Stimulated activated CD4-positive, alpha-beta T cell treated with anti-CD3 and anti-CD28 coated beads, Interleukin-2, amount 100 ng/mL, for 24 hours (primary cell): ENCODE measurements at regions not wholly inside any gene's neighbourhood (a gene's known extent, or its start where the extent isn't known, plus 50 kb on each side); places are given as distances from the start of the nearest gene placed in this dataset.
"Not testable (repeated sequence)": the region's sequence is repeated elsewhere in the genome, so short reads cannot be mapped to it uniquely, and the experiment has no call there.

Experiments
- DNase-seq, 2 donors: peaks; one replicate each; pipeline ENCODE4 v3.0.0-alpha.2; 2020

DNA sequence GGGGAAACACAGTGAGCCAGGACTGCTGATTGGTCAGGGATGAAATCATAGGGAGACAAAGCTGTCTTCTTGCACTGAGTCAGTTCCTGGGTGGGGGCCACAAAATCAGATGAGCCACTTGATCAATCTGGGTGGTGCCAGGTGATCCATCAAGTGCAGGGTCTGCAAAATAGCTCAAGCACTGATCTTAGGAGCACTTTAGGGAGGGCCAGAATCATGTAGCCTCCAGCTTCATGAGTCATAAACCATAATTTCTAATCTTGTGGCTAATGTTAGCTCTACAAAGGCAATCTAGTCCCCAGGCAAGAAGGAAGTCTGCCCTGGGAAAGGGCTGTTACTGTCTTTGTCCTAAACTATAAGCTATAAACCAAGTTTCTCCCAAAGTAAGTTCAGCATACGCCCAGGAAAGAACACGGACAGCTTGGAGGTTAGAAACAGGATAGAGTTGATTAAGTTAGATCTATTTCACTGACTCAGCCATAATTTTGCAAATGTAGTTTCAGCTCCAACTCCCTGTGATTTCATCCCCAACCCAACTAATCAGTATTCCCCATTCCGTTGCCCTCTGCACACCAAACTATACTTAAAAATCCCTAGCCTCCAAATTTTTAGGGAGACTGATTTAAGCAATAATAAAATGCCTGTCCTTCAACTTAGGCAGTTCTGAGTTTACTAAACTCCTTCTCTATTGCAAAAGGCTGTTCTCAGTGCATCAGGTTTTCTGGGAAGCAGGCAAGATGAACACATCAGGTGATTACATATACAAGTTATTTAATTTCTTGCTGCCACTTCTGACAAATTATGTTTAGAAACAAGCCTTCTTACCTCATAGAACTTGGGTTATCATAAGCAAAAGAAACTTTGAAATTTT lies 226.9 kb upstream of the SPOPL start:
- no peak for DNase-seq

DNA sequence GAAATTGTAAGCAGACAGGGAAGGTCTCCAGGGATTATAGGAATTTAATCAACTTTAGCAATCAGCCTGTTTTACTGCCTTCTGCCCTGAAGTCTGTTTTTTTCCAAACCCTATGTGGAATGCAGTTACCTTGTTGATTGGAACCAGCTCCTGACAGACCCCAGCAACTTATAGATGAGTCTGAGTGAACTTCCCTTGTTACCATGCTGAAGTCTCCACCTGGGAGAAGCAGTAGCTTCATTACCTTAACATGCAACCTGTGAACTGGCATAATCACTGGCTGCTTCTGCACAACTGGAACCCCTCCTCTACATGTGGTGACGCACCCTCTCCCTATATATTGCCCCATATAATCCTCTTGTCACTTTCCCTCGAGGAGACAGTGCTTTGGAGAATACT lies 226.3 kb upstream of the SPOPL start:
- no peak for DNase-seq

- no peak for DNase-seq
Observed at GRCh38 chr2:138275881-138276280, 225.7 kb upstream of the SPOPL start.

DNA sequence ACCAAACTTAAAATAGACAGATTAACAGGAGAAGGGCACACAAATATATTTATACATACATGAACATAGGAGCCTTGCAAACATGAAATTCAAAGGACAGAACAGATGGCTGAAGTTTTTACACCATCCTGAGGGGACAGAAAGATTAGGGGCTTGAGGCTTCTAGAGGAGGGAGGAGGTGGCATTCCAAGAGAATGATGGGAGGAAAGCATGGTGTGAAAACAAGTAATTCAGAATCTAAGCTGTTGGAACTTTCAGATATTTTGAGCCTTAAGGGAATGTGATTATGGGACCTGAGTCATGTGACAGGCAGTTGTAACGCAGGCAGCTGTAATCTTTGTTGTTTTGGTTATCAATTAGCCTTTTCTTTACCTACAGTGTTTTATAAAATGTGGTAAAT lies 225.2 kb upstream of the SPOPL start:
- no peak for DNase-seq

- DNase-seq, result no peak
Observed at GRCh38 chr2:138277062-138277461, 224.5 kb upstream of the SPOPL start.

DNA sequence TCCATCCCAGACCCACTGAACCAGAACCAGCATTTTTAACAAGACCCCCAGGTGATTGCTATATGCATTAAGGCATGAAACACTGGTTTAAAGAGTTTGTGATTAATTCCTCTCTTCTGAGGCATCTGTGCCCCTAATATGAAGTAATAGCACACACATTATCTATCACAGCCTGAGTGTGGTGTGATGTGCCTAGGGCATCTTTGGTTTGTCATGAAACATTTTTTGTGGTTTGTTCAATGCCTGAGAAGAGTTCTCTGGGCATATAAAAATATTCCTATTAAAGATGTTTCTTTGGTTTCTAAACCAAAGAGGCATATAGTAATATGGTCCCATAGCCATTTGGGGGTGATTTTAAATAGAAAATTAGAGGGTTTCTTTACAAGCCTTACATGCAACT lies 221.7 kb upstream of the SPOPL start:
- DNase-seq, result no peak

- DNase-seq, result no peak
Observed at GRCh38 chr2:138280999-138281695, 220.4 kb upstream of the SPOPL start.

GRCh38 chr2:138282014-138282672 lies 219.4 kb upstream of the SPOPL start:
- no peak for DNase-seq

DNA sequence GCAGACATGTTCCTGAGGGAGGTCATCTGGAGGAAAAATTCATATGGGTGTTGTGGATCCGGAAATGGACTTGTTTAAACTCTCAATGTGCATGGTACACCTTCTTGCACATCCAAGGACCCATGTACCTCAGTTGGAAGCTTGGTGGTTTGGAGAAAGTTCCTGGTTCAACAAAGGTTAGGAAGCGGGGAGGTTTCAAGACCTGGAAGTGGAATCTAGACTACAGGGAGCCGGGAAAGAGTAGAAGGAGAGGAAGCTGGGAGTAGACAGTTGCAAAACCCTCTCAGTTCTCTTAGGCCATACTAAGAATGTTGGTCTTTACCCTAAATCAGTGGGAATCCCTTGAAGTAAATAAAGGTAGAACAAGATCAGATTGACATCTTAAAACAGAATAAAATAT lies 209.8 kb upstream of the SPOPL start:
- no peak for DNase-seq

DNA sequence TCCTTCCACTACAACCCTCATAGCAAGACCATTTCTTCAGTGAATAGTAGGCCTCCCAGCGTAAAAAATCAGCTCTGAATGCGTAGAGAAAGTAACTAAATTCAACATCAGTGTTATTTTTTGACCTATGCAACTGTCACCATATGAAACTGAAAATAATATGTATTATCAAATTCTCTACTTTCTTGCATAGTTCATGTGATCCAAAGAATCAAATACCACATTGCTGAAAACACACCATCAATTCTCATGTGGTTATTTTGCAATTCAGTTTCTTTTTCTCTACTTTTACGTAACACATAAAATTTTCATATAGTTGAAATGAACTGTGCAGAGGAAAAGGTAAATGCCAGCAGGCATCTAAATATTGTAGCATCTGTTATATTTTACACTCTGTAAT lies 208.5 kb upstream of the SPOPL start:
- no peak for DNase-seq

GRCh38 chr2:138293549-138293948 lies 208.0 kb upstream of the SPOPL start:
- no peak for DNase-seq

GRCh38 chr2:138294451-138294850 lies 207.1 kb upstream of the SPOPL start:
- no peak for DNase-seq

GRCh38 chr2:138296365-138296764 lies 205.2 kb upstream of the SPOPL start:
- no peak for DNase-seq

DNA sequence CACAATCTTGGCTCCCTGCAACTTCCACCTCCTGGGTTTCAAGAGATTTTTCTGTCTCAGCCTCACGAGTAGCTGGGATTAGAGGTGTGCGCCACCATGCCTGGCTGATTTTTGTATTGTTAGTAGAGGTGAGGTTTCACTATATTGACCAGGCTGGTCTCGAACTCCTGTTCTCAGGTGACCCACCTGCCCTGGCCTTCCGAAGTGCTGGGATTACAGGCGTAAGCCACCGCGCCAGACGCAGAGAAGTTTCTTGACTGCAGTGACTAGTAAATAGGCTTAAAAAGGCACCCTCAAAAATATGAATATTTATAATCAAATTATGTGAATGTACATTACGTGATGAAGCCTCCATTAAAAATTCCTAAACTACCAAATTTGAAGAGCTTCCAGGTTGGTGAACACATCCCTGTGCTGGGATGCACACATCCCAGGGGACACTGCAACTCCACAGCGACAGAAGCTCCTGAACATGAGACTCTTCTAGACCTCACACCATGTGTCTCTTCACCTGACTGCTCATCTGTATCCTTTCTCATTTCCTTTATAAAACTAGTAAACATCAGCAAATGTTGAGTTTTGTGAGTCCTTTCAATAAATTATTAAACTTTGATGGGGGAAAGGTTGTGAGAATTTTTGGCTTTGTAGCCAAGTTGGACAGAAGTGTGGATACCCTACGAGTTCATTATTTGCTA lies 203.3 kb upstream of the SPOPL start:
- DNase-seq, result no peak

DNA sequence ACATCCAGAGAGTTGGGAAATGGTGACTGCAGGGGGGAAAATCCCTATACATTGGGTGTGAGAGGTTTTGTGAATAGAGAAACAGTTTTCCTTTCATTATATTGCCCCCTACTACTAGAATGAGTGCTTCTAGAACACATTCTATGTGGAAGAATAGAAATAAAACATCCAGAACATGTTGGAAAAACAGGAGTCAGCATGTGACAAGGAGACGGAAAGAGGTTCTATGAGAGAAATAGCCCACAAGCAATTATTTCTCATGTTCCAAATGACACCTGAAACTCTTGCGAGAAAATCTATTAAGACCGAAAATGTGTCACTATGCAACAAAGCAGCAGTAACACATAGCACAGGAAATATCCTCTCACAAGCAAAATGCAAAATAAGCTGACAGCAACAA lies 202.7 kb upstream of the SPOPL start:
- DNase-seq, result no peak

DNA sequence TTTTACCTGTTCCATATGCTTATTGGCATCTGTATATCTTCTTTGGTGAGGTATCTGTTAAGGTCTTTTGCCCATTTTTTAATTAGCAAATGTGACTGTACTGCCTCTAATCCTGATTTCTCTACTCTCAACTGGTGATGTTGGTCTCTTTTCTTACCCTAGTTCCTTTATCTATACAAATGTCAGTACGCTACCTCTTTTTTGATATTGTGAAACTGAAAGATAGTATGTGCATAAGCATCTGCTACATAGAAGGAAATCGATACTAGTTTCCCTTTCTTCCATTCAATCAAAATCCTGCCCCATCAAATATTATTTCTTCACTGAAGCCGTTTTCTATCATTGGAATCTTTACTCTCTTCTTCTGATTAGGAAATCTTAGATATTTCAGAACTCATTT lies 194.9 kb upstream of the SPOPL start:
- DNase-seq, result no peak

- no peak for DNase-seq
Observed at GRCh38 chr2:138307099-138307498, 194.5 kb upstream of the SPOPL start.

DNA sequence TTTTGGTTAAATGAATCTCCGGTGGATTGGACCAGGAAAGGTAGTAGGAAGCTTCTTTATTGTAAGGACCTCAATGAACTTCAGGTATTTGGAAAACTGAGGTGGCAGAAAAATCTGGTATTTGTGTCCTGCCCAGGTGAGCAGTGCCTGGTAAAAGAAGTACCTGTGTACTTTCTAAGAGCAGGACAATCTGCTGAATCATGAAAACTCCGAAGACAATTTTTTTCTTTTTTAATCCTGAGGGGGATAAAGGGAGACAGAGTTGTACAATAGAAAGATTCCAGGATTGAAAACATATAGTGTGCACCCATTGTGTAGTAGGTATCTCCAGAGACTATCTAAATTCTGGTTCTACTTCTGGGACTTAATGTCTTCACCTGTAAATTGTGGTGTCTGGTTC lies 191.8 kb upstream of the SPOPL start:
- no peak for DNase-seq

DNA sequence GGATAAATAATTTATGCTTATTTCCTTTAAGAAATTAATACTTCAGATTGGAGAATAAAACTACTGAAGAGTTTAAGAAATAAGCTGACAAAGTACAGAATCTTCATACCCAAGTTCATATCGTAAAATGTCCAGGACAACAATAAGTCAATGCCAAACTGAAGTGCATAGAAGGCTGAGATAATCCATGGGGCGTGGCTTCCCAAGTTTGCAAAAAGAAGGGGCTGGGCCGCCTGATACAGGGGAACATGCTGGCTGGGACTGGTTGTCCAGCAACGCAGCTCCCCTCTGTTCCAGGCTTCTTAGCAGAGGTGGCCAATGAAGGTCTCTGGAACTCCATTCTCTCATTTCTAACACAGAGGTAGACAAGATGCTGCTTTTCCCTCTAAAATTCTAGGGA lies 189.5 kb upstream of the SPOPL start:
- DNase-seq, result no peak

DNA sequence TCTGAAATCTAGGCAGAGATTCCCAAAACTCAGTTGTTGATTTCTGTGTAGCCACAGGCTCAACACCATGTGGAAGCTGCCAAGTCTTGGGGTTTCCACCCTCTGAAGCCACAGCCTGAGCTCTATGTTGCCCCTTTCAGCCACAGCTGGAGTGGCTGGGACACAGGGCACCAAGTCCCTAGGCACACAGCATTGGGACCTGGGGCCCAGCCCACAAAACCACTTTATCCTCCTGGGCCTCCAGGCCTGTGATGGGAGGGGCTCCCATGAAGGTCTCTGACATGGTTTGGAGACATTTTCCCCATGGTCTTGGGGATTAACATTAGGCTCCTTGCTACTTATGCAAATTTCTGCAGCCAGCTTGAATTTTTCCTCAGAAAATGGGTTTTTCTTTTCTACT lies 186.0 kb upstream of the SPOPL start:
- DNase-seq, result not testable (repeated sequence)

GRCh38 chr2:138319616-138320015 lies 182.0 kb upstream of the SPOPL start:
- DNase-seq, result no peak

DNA sequence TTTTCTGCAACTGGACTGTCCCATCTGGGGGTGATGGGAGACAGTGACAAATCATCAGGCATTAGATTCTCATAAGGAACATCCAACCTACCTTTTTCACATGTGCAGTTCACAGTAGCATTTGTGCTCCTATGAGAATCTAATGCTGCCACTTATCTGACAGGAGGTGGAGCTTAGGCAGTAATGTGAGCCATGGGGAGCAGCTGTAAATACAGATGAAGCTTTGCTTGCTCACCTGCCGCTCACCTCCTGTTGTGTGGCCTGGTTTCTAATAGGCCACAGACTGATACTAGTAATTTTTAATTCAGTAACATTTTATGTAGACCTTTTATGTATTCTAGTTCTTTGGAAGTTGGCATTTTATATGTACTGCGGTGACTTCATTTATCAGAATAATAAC lies 180.1 kb upstream of the SPOPL start:
- DNase-seq, result no peak

DNA sequence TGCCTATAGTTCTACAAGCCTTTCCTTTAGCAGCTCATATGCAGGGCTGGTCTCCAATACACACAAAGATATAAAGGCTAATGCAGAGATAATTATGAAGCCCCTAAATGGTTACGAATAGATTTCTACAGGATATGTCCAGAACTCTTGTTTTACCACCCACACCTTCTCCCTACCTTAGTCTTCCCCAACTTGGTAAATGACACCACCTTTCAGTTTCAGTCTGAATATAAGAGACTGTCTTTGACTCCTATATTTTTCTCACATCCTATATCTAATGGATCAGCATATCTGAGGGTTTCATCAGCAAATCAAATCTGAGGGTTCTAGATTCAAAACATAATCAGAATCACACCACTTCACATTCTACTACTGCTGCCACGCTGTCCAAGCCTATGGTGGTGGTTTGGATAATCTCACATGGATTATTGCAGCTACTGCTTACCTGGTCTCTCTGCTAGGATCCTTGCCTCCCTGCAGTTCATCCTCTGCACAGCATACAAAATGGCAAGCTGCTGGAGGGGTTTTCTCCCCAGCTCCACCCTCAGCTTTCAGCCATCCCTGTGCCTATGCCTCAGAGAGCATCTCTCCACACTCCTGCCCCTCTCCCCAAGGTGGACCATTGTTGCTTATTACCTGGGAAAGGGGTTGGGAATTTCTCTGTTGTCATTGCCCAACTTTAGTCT lies 178.0 kb upstream of the SPOPL start:
- no peak for DNase-seq
